SU-DHL-6 (cell line): ENCODE measurements at regions not wholly inside any gene's neighbourhood (a gene's known extent, or its start where the extent isn't known, plus 50 kb on each side); places are given as distances from the start of the nearest gene placed in this dataset.

Source experiments
- H2AFZ ChIP-seq: fragments of 200-600 bp; sonication (generic); 2 replicates; pipeline ENCODE4 v1.6.1; 2014; ENCODE audit warnings: low read depth, mild to moderate bottlenecking, moderate library complexity, mixed read lengths, antibody characterized with exemption, low read length; ENCODE audit not compliant: severe bottlenecking
- H3F3A ChIP-seq: fragments of 200-600 bp; shearing (Covaris generic); 2 replicates; pipeline ENCODE4 v1.6.0; 2016; ENCODE audit warnings: antibody characterized with exemption, mild to moderate bottlenecking; ENCODE audit not compliant: insufficient read depth
- H3K27ac ChIP-seq: fragments of 200-600 bp; sonication (generic); 2 replicates; pipeline ENCODE4 v1.5.1; 2016; ENCODE audit warnings: low read depth, mild to moderate bottlenecking, low read length, moderate library complexity, mixed read lengths
- H3K27me3 ChIP-seq: fragments of 200-600 bp; sonication (generic), shearing (Covaris generic); 2 replicates; pipeline ENCODE4 v1.6.0; 2014; ENCODE audit warnings: mild to moderate bottlenecking, low read length
- H3K36me3 ChIP-seq: fragments of 200-600 bp; sonication (generic); 2 replicates; pipeline ENCODE4 v1.6.1; 2014; ENCODE audit warnings: mild to moderate bottlenecking, low read length, mixed read lengths
- H3K4me2 ChIP-seq: fragments of 300-600, 200-600 bp; shearing (Covaris generic), sonication (generic); 2 replicates; pipeline ENCODE4 v1.6.0; 2014; ENCODE audit warnings: low read length, low read depth, mild to moderate bottlenecking; ENCODE audit not compliant: poor library complexity, severe bottlenecking
- H3K4me3 ChIP-seq: fragments of 200-600 bp; sonication (generic); 2 replicates; pipeline ENCODE4 v1.5.1; 2014; ENCODE audit warnings: antibody characterized with exemption, low read length, mild to moderate bottlenecking, mixed read lengths; ENCODE audit not compliant: insufficient read depth, poor library complexity, severe bottlenecking
- H3K79me2 ChIP-seq: fragments of 200-600 bp; sonication (generic); 2 replicates; pipeline ENCODE4 v1.6.1; 2014; ENCODE audit warnings: mild to moderate bottlenecking, low read length, moderate library complexity; ENCODE audit not compliant: insufficient read depth
- H3K9ac ChIP-seq: fragments of 200-600 bp; sonication (generic); 2 replicates; pipeline ENCODE4 v1.7.0; 2014; ENCODE audit warnings: mild to moderate bottlenecking, low read length
- H3K9me2 ChIP-seq: fragments of 200-600 bp; sonication (generic); replicated peaks from 2 replicates; pipeline ENCODE4 v1.6.1; 2014; ENCODE audit warnings: low read length; ENCODE audit not compliant: insufficient read depth
- H3K9me3 ChIP-seq: fragments of 200-600 bp; sonication (generic); 2 replicates; pipeline ENCODE4 v1.6.1; 2014; ENCODE audit warnings: low read length, mixed read lengths; ENCODE audit not compliant: insufficient read depth
- H4K20me1 ChIP-seq: fragments of 200-600 bp; sonication (generic); 2 replicates; pipeline ENCODE4 v1.6.1; 2014; ENCODE audit warnings: low read depth, mild to moderate bottlenecking, antibody characterized with exemption, low read length, moderate library complexity, mixed read lengths
- EZH2phosphoT487 ChIP-seq: fragments of 200-600 bp; sonication (generic), shearing (Covaris generic); conservative IDR thresholded peaks from 2 replicates; pipeline ENCODE4 v1.6.1; 2018; ENCODE audit warnings: mild to moderate bottlenecking, antibody characterized with exemption, low read length, moderate library complexity, mixed read lengths
- TF ChIP-seq, protein P1 (sequence below): fragments of 200-600 bp; sonication (generic); IDR thresholded peaks from one replicate; pipeline ENCODE4 v1.5.1; 2017; ENCODE audit warnings: antibody characterized with exemption, mild to moderate bottlenecking, low read length, moderate library complexity; ENCODE audit not compliant: insufficient read depth, poor library complexity, severe bottlenecking

DNA sequence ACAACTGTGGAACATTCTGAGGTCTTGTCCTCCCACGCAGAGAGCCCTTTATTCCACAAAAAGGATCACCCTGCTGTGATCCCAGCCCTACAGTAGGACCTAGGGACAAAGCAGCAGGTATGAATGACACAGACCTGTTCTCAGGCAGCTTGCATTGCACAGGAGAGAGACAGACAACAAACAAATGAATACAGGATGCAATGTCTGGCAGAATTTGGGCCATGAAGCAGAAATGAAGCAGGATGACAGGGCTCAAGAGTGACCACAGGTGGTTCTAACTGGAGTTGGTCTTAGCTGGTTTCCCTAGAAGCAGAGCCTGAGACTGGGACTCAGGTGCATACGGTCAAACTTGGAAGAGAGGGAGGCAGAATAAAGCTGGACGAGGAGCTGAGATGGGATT is 388.8 kb downstream of the CDK5RAP2 start:
- Histone ChIP-seq H3K9ac (no peak overlapping the region), H3K79me2 (no peaks in the 10 kb centered on the region), H3K4me2 (no peak overlapping the region), H2AFZ (no peak overlapping the region), H3K9me3 (no peaks in the 10 kb centered on the region), H3F3A (no peaks in the 10 kb centered on the region), H4K20me1 (no peaks in the 10 kb centered on the region), H3K4me3 (no peak overlapping the region), H3K27ac (no peak overlapping the region), H3K27me3 (no peaks in the 10 kb centered on the region), H3K36me3 (no peaks in the 10 kb centered on the region), H3K9me2 (no peaks in the 10 kb centered on the region)
- TF ChIP-seq, protein P1, sequence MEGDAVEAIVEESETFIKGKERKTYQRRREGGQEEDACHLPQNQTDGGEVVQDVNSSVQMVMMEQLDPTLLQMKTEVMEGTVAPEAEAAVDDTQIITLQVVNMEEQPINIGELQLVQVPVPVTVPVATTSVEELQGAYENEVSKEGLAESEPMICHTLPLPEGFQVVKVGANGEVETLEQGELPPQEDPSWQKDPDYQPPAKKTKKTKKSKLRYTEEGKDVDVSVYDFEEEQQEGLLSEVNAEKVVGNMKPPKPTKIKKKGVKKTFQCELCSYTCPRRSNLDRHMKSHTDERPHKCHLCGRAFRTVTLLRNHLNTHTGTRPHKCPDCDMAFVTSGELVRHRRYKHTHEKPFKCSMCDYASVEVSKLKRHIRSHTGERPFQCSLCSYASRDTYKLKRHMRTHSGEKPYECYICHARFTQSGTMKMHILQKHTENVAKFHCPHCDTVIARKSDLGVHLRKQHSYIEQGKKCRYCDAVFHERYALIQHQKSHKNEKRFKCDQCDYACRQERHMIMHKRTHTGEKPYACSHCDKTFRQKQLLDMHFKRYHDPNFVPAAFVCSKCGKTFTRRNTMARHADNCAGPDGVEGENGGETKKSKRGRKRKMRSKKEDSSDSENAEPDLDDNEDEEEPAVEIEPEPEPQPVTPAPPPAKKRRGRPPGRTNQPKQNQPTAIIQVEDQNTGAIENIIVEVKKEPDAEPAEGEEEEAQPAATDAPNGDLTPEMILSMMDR = no peak
- no peak for TF ChIP-seq EZH2phosphoT487

DNA sequence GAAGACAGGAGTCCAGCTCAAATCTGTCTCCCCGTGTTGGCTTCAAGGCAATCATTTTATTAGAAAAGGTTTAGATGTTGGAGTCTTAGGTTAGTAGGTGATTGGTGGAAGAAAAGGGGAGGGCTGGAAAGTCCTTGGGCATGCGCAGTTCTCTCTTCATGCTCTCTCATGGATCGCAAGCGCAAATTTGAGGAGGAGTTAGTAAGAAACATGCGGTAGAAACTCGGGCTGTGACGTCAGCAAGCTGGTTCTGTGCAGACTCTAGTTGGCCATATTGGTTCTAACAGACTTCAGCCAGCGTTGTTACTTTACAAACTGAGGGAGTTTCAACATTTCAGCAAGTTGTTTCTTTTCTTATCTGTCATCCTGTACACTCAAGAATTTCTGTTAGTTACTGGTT is 392.2 kb downstream of the CDK5RAP2 start:
- no peak overlapping the region for H3K27ac ChIP-seq
- no peaks in the 10 kb centered on the region for H3F3A ChIP-seq
- no peaks in the 10 kb centered on the region for H3K9me3 ChIP-seq
- H3K4me3 ChIP-seq = no peak overlapping the region
- TF ChIP-seq, protein P1 = no peak
- no peak for TF ChIP-seq EZH2phosphoT487
- no peak overlapping the region for H2AFZ ChIP-seq
- H3K9me2 ChIP-seq = no peaks in the 10 kb centered on the region
- H4K20me1 ChIP-seq = no peaks in the 10 kb centered on the region
- no peak overlapping the region for H3K9ac ChIP-seq
- no peaks in the 10 kb centered on the region for H3K79me2 ChIP-seq
- no peak overlapping the region for H3K4me2 ChIP-seq
- H3K27me3 ChIP-seq = no peaks in the 10 kb centered on the region
- no peaks in the 10 kb centered on the region for H3K36me3 ChIP-seq

DNA sequence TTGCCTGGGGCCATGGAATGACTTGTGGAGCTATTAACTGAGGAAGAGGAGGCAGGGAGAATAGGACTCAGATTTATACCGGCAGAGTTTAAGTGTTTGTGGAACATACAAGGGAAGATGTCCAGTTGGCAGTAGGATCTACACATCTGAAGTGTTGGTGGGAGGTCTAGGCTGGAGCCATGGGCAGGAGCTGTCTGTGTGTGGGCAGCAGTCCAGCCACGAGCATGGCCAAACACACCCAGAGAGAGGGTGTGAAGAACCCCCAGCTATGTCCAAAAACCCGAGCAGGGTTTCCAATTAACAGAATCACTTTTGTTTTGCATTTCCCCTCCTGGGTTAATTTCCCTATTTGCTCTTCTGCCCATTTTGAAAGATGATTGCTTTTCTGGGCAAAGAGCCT is 393.7 kb downstream of the CDK5RAP2 start:
- Histone ChIP-seq H3F3A (no peaks in the 10 kb centered on the region), H3K27me3 (no peaks in the 10 kb centered on the region), H3K9me3 (no peaks in the 10 kb centered on the region), H2AFZ (no peak overlapping the region), H4K20me1 (no peaks in the 10 kb centered on the region), H3K36me3 (no peaks in the 10 kb centered on the region), H3K9me2 (no peaks in the 10 kb centered on the region), H3K27ac (no peak overlapping the region), H3K4me2 (no peak overlapping the region), H3K9ac (no peak overlapping the region), H3K79me2 (no peaks in the 10 kb centered on the region), H3K4me3 (no peak overlapping the region)
- TF ChIP-seq, protein P1 = no peak
- TF ChIP-seq EZH2phosphoT487 = no peak
